Pancreas (tissue), 10 donors: ENCODE measurements at regions not wholly inside any gene's neighbourhood (a gene's known extent, or its start where the extent isn't known, plus 50 kb on each side); places are given as distances from the start of the nearest gene placed in this dataset.

Experiments
- ATAC-seq, 4 donors: fragments of 200-7000 bp; cut with Tn5 transposase; one replicate each; pipeline versions ENCODE4 v1.8.0 to v1.9.1; 2020; ENCODE audit warnings: mild to moderate bottlenecking in 4 of 4, moderate library complexity in 4 of 4
- DNase-seq, 6 donors: peaks; one replicate each; pipeline ENCODE4 v3.0.0-alpha.2; 2020
- FAIRE-seq: peaks from 2 replicates; lab custom pipeline; 2012; peaks lifted over from hg19 to GRCh38; lab: Jason Lieb, UNC
- H3K27ac ChIP-seq, 4 donors: fragments of 200-600 bp; sonication (generic); 1 replicate in 3 of 4; 2 replicates in 1 of 4; pipeline versions ENCODE4 v1.5.0 to v1.8.0; 2020
- H3K27me3 ChIP-seq, 4 donors: fragments of 200-600 bp; one replicate each; pipeline ENCODE4 v1.8.0; 2021
- H3K36me3 ChIP-seq, 3 donors: fragments of 200-600 bp; sonication (generic) in 1 of 3; one replicate each; pipeline versions ENCODE4 v1.5.0 to v1.8.0; 2020 to 2021
- H3K4me1 ChIP-seq, 3 donors: fragments of 200-600 bp; one replicate each; pipeline ENCODE4 v1.8.0; 2021
- H3K4me3 ChIP-seq, 4 donors: fragments of 200-600 bp; sonication (generic) in 2 of 4; one replicate each; pipeline versions ENCODE4 v1.5.0 to v1.8.0; 2020 to 2021
- H3K9me3 ChIP-seq, 4 donors: fragments of 200-600 bp; one replicate each; pipeline ENCODE4 v1.8.0; 2021
- CTCF ChIP-seq, 4 donors: fragments of 200-600 bp; sonication (generic) in 3 of 4; IDR thresholded peaks; one replicate each; pipeline versions ENCODE4 v1.5.0 to v1.8.0; 2021; ENCODE audit warnings: antibody characterized with exemption in 4 of 4
- WGBS, 2 donors: extraction: QIAGEN DNeasy Blood & Tissue Kit; methylation state at CpG; one replicate each; pipeline ENCODE4 v1.1.7; 2013; 5-methylcytosine and 5-hydroxymethylcytosine counted together
- intact Hi-C, 3 donors: fragments of 100-400 bp; cut with DNase I; formaldehyde crosslinking; loops; one replicate each; pipeline versions ENCODE4 v1.11.1 to v1.14.2; 2022
- donor health status: healthy with polysubstance abuse.
- donor health status: DM: no; HTN: no; CAD: no; lungs with moderate emphysema.
- donor health status: DM: no; HTN: no; CAD: no.
- donor health status: control.
- donor health status: control.
- donor health status: Bipolar disorder and iron deficiency.
- donor health status: DM: yes; HTN: yes; CAD: no.
- donor health status: DM: no; HTN: no; CAD: no.
- donor health status: DM: no; HTN: no; CAD: no.
- donor health status: DM: yes; HTN: yes; CAD: no.

- 65 to 77% methylated on average over 4 of the region's 4 CpGs for WGBS, 2 donors
- no peak overlapping the region for H3K4me3 ChIP-seq
- intact Hi-C loops: no loop called here
- H3K9me3 ChIP-seq: no peaks in the 10 kb centered on the region
- no peaks in the 10 kb centered on the region for H3K4me1 ChIP-seq
- H3K36me3 ChIP-seq: no peaks in the 10 kb centered on the region
- DNase-seq (no peak), FAIRE-seq (no peak), ATAC-seq (no peak)
- TF ChIP-seq CTCF (IDR thresholded peaks at IDR 0.05): no peak
- no peaks in the 10 kb centered on the region for H3K27me3 ChIP-seq
- no peak overlapping the region for H3K27ac ChIP-seq
Observed at GRCh38 chr12:113732916-113733315, 233.2 kb downstream of the RBM19 start.

DNA sequence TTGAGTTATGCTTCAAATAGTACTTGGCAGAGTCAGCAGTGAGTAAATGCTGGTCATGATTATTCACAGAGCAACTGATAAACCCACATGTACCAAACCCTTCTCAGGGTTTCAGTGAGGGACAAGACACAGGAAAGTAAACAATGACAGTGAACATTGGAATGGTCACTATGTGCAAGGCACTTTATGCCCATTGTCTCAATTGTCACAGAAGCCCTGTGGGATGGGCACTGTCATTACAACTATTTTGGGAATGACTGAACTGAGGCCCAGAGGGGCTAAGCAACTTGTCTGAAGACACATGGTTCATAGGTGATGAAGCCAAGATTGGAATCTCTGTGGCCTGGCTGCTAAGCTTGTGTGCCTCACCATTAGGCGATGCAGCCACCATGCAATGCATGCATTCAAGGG lies 238.5 kb downstream of the RBM19 start:
- no peak for ATAC-seq
- TF ChIP-seq CTCF (IDR thresholded peaks at IDR 0.05): no peak
- intact Hi-C loops: no loop called here
- H3K27ac ChIP-seq: no peak overlapping the region
- WGBS, 2 donors: 89 to 92% methylated on average over 1 of the region's 1 CpG
- H3K9me3 ChIP-seq: no peaks in the 10 kb centered on the region
- H3K27me3 ChIP-seq: peaks cover 0 to 12% (median 0%) of the 10 kb centered on the region in 4 donors
- H3K36me3 ChIP-seq: no peaks in the 10 kb centered on the region
- H3K4me1 ChIP-seq: no peaks in the 10 kb centered on the region
- no peak for DNase-seq
- H3K4me3 ChIP-seq: no peak overlapping the region
- no peak for FAIRE-seq

- FAIRE-seq: no peak
- intact Hi-C loops: no loop called here
- peaks cover 0 to 12% (median 0%) of the 10 kb centered on the region in 4 donors for H3K27me3 ChIP-seq
Observed at GRCh38 chr12:113726254-113726819, 239.8 kb downstream of the RBM19 start.

GRCh38 chr12:113725557-113725876 lies 240.6 kb downstream of the RBM19 start:
- H3K4me3 ChIP-seq: no peak overlapping the region
- intact Hi-C loops: no loop called here
- FAIRE-seq (no peak), DNase-seq (no peak), ATAC-seq (no peak)
- no peaks in the 10 kb centered on the region for H3K4me1 ChIP-seq
- peaks cover 0 to 12% (median 0%) of the 10 kb centered on the region in 4 donors for H3K27me3 ChIP-seq
- H3K27ac ChIP-seq: no peak overlapping the region
- no peaks in the 10 kb centered on the region for H3K9me3 ChIP-seq
- no peak for TF ChIP-seq CTCF (IDR thresholded peaks at IDR 0.05)
- no peaks in the 10 kb centered on the region for H3K36me3 ChIP-seq
- 69 to 83% methylated on average over 2 of the region's 2 CpGs for WGBS, 2 donors

More at GRCh38 chr12:113726254-113726819, 239.8 kb downstream of the RBM19 start:
- H3K9me3 ChIP-seq: no peaks in the 10 kb centered on the region
- 60 to 81% methylated on average over 6 of the region's 6 CpGs for WGBS, 2 donors
- DNase-seq (no peak), ATAC-seq (no peak)
- H3K4me3 ChIP-seq: no peak overlapping the region
- no peak for TF ChIP-seq CTCF (IDR thresholded peaks at IDR 0.05)
- H3K4me1 ChIP-seq: no peaks in the 10 kb centered on the region
- no peak overlapping the region for H3K27ac ChIP-seq
- no peaks in the 10 kb centered on the region for H3K36me3 ChIP-seq

DNA sequence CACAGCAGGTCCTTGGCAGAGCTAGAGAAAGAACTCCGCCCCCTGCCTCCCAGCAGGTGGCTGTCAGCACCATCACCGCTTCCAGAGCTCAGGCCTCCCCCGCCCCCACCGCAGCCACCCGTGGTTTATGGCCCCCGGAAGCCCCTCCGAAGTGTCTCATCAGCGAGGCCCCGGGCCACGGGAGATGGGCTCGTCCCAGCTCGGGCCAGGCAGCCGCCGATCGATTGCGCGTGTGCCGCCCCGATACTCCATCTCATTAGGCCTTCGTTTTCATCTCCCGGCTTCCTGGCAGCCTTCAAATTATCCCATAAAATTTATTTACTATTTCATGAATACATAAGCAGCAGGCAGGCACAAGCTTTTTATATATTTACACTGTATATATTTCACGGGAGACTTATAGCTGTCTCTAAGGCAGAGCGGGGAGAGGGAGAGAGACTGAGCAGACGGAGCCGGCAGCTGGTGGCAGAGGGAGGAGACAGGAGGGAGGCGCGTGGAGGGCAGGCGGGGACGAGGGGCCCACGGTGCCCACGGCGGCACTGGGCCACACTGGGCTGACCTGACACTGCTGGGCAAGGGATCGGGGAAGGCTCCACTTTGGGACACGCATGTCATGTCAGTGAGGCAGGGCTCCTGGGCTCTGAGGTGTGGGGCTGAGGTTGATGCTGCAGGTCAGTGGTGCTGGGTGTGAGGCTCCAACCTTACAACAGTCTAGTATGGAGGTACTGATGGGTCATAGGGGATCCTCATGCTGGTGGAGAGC lies 241.2 kb downstream of the RBM19 start:
- ATAC-seq (no peak), FAIRE-seq (no peak), DNase-seq (no peak)
- intact Hi-C loops: no loop called here
- Histone ChIP-seq H3K27ac (no peak overlapping the region), H3K4me1 (no peaks in the 10 kb centered on the region), H3K9me3 (no peaks in the 10 kb centered on the region), H3K27me3 (peaks cover 0 to 12% (median 0%) of the 10 kb centered on the region in 4 donors), H3K36me3 (no peaks in the 10 kb centered on the region), H3K4me3 (no peak overlapping the region)
- no peak for TF ChIP-seq CTCF (IDR thresholded peaks at IDR 0.05)
- 64 to 76% methylated on average over 33 to 34 of the region's 34 CpGs for WGBS, 2 donors
